ENCODE measurements at regions not wholly inside any gene's neighbourhood (a gene's known extent, or its start where the extent isn't known, plus 50 kb on each side); places are given as distances from the start of the nearest gene placed in this dataset.

- H3K27ac ChIP-seq (ENCODE audit: extremely low read depth, low read depth, low read length) = no peak overlapping the region
- in situ Hi-C loops (cut with MboI) = no loop called here
- ATAC-seq = no peak
- no peaks in the 10 kb centered on the region for H3K36me3 ChIP-seq (ENCODE audit: control insufficient read depth, insufficient read depth, low read length)
- H3K27me3 ChIP-seq (ENCODE audit: control insufficient read depth in 2 of 2, insufficient read depth in 2 of 2, low read length in 2 of 2) = no peaks in the 10 kb centered on the region
- H3K9me3 ChIP-seq (replicated peaks; ENCODE audit: control insufficient read depth, insufficient read depth, low read depth, low read length) = no peaks in the 10 kb centered on the region
- no peaks in the 10 kb centered on the region for H3K4me1 ChIP-seq (replicated peaks in 1 of 2; ENCODE audit: control insufficient read depth in 2 of 2, insufficient read depth in 2 of 2, low read length in 2 of 2)
- WGBS (ENCODE audit: insufficient coverage, low coverage, missing lambda C conversion rate) = under 1% methylated on average over 11 of the region's 11 CpGs
- TF ChIP-seq FOXA1 (IDR thresholded peaks at IDR 0.05; ENCODE audit: borderline replicate concordance) = no peak
- no peak overlapping the region for H3K4me3 ChIP-seq
- no peak overlapping the region for H2AFZ ChIP-seq (ENCODE audit: low read depth, low read length)
- no peaks in the 10 kb centered on the region for H3K79me2 ChIP-seq (ENCODE audit: control insufficient read depth, insufficient read depth, low read length)
- POLR2A ChIA-PET = no interaction called here
- no TSS peak for BruUV-seq (replicated peaks)
- no peaks in the 10 kb centered on the region for H4K20me1 ChIP-seq (replicated peaks; ENCODE audit: control insufficient read depth, insufficient read depth, low read length)
- no peak for FAIRE-seq
- no peak overlapping the region for H3K9ac ChIP-seq (ENCODE audit: insufficient read depth in 1 of 2, low read depth in 2 of 2, low read length in 2 of 2)
- DNase-seq (ENCODE audit: extremely low read depth in 1 of 4, low spot score in 3 of 4) = no peak
- CTCF ChIA-PET (ENCODE audit: low intra/inter-chr PET ratio) = no interaction called here
- intact Hi-C loops (cut with micrococcal nuclease) = no loop called here
- no peaks in the 10 kb centered on the region for H3K9me1 ChIP-seq (ENCODE audit: control insufficient read depth, insufficient read depth, low read length)
- no peak overlapping the region for H3K4me2 ChIP-seq (ENCODE audit: insufficient read depth, low read length)
These were observed 452.7 kb upstream of the TMPO start for GRCh38 chr12:98062464-98063245.

- CTCF ChIA-PET (ENCODE audit: low intra/inter-chr PET ratio) = no interaction called here
- FAIRE-seq = no peak
- in situ Hi-C loops (cut with MboI) = no loop called here
- TF ChIP-seq MAZ (CRISPR knock-in tag; conservative IDR thresholded peaks at IDR 0.05 in 1 of 2, IDR thresholded peaks at IDR 0.05 in 1 of 2) = no peak
- no peak for TF ChIP-seq ZNF584 (CRISPR knock-in tag; IDR thresholded peaks at IDR 0.05; ENCODE audit: low read depth)
- TF ChIP-seq KAT7 (CRISPR knock-in tag; IDR thresholded peaks at IDR 0.05; ENCODE audit: borderline replicate concordance) = no peak
- no peak for TF ChIP-seq ZNF277 (CRISPR knock-in tag; IDR thresholded peaks at IDR 0.05; ENCODE audit: borderline replicate concordance)
- TF ChIP-seq ZNF134 (CRISPR knock-in tag; conservative IDR thresholded peaks at IDR 0.05) = no peak
- TF ChIP-seq RBM25 (IDR thresholded peaks at IDR 0.05; ENCODE audit: low read depth, low read length, severe bottlenecking) = no peak
- no peak for TF ChIP-seq HIVEP1 (CRISPR knock-in tag; IDR thresholded peaks at IDR 0.05)
These were observed 450.9 kb upstream of the TMPO start for GRCh38 chr12:98064501-98064900.

More at GRCh38 chr12:98064501-98064900, 450.9 kb upstream of the TMPO start:
- no peak overlapping the region for H3K9ac ChIP-seq (ENCODE audit: insufficient read depth in 1 of 2, low read depth in 2 of 2, low read length in 2 of 2)
- DNase-seq (ENCODE audit: extremely low read depth in 1 of 4, low spot score in 3 of 4) (no peak), ATAC-seq (no peak)
- H3K79me2 ChIP-seq (ENCODE audit: control insufficient read depth, insufficient read depth, low read length) = no peaks in the 10 kb centered on the region
- no peaks in the 10 kb centered on the region for H3K9me1 ChIP-seq (ENCODE audit: control insufficient read depth, insufficient read depth, low read length)
- WGBS (ENCODE audit: insufficient coverage, low coverage, missing lambda C conversion rate) = 0% methylated on average over 2 of the region's 2 CpGs
- POLR2A ChIA-PET = no interaction called here
- no peaks in the 10 kb centered on the region for H4K20me1 ChIP-seq (replicated peaks; ENCODE audit: control insufficient read depth, insufficient read depth, low read length)
- H3K4me3 ChIP-seq = no peak overlapping the region
- H3K4me2 ChIP-seq (ENCODE audit: insufficient read depth, low read length) = no peak overlapping the region
- H3K4me1 ChIP-seq (replicated peaks in 1 of 2; ENCODE audit: control insufficient read depth in 2 of 2, insufficient read depth in 2 of 2, low read length in 2 of 2) = no peaks in the 10 kb centered on the region
- H3K27ac ChIP-seq (ENCODE audit: extremely low read depth, low read depth, low read length) = no peak overlapping the region
- no TSS peak for BruUV-seq (replicated peaks)
- H3K9me3 ChIP-seq (replicated peaks; ENCODE audit: control insufficient read depth, insufficient read depth, low read depth, low read length) = no peaks in the 10 kb centered on the region
- H3K36me3 ChIP-seq (ENCODE audit: control insufficient read depth, insufficient read depth, low read length) = no peaks in the 10 kb centered on the region
- H3K27me3 ChIP-seq (ENCODE audit: control insufficient read depth in 2 of 2, insufficient read depth in 2 of 2, low read length in 2 of 2) = no peaks in the 10 kb centered on the region
- no peak overlapping the region for H2AFZ ChIP-seq (ENCODE audit: low read depth, low read length)
- intact Hi-C loops (cut with micrococcal nuclease) = no loop called here

Data from K562 (cell line).